H1 (cell line): ENCODE measurements at regions not wholly inside any gene's neighbourhood (a gene's known extent, or its start where the extent isn't known, plus 50 kb on each side); places are given as distances from the start of the nearest gene placed in this dataset.

Experiments used
- CBX5 ChIP-seq: fragments of 300-800, 300-1000 bp; sonication (generic); IDR thresholded peaks from 2 replicates; pipeline ENCODE4 v1.7.1; 2016; ENCODE audit warnings: antibody characterized with exemption, low read length, low read depth
- CTBP2 ChIP-seq: IDR thresholded peaks from 2 replicates; pipeline ENCODE4 v1.7.0; 2011; ENCODE audit warnings: borderline replicate concordance, mild to moderate bottlenecking, moderate library complexity, mixed read lengths, low read length; ENCODE audit not compliant: insufficient read depth, insufficient read length
- SRF ChIP-seq: IDR thresholded peaks from 2 replicates; pipeline ENCODE4 v1.6.1; 2011; ENCODE audit warnings: mild to moderate bottlenecking, low read depth, low read length, moderate library complexity

DNA sequence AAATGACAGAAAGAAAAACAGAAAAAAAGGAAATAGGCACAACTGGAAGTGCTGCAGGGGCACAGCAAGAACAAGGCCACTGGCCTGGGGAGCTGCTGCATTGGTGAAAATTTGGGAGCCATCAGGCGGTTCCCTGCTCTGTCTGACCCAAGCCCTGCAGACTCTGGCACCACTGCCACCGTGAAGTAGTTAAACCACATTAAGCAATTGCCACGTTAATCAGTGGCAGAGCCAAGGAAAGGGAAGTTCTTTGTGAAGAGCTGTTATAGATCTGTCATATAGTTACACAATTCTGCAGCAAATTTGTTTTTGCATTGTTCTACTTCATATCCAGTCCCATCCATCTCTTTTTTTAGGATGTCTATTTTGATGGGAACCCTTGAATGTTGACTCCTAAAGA lies 915.3 kb downstream of the FSCB start (continued):
- TF ChIP-seq CTBP2 = no peak
- TF ChIP-seq SRF = no peak
- TF ChIP-seq CBX5 = no peak
